Loucy (cell line): ENCODE measurements at regions not wholly inside any gene's neighbourhood (a gene's known extent, or its start where the extent isn't known, plus 50 kb on each side); places are given as distances from the start of the nearest gene placed in this dataset.
A peak's percentile ranks its signal among the peaks of the same experiment; 100 is the strongest.
"Not testable (repeated sequence)": the region's sequence is repeated elsewhere in the genome, so short reads cannot be mapped to it uniquely, and the experiment has no call there.

Source experiments
- H2AFZ ChIP-seq: fragments of 200-600 bp; sonication (generic); 2 replicates; pipeline ENCODE4 v1.6.0; 2016; ENCODE audit warnings: antibody characterized with exemption, mild to moderate bottlenecking, low read length, moderate library complexity
- H3F3A ChIP-seq: fragments of 200-600 bp; 2 replicates; pipeline ENCODE4 v1.6.0; 2016; ENCODE audit warnings: antibody characterized with exemption, low read depth, mild to moderate bottlenecking
- H3K27me3 ChIP-seq: fragments of 200-600 bp; sonication (generic); 2 replicates; pipeline ENCODE4 v1.6.1; 2014; ENCODE audit warnings: low read length, mild to moderate bottlenecking; ENCODE audit not compliant: insufficient read depth, poor library complexity, severe bottlenecking
- H3K36me3 ChIP-seq: fragments of 200-600 bp; sonication (generic); 2 replicates; pipeline ENCODE4 v1.6.1; 2016; ENCODE audit warnings: low read length; ENCODE audit not compliant: insufficient read depth
- H3K4me1 ChIP-seq: fragments of 200-600 bp; sonication (generic); 2 replicates; pipeline ENCODE4 v1.5.1; 2014; ENCODE audit warnings: low read length, mild to moderate bottlenecking; ENCODE audit not compliant: insufficient read depth, poor library complexity, severe bottlenecking
- H3K4me2 ChIP-seq: fragments of 200-600 bp; sonication (generic); 2 replicates; pipeline ENCODE4 v1.6.0; 2014; ENCODE audit warnings: antibody characterized with exemption, low read length, low read depth, mild to moderate bottlenecking; ENCODE audit not compliant: poor library complexity, severe bottlenecking
- H3K4me3 ChIP-seq: fragments of 200-600 bp; sonication (generic); 2 replicates; pipeline ENCODE4 v1.5.1; 2014; ENCODE audit warnings: low read length, mild to moderate bottlenecking, mixed read lengths; ENCODE audit not compliant: poor library complexity, severe bottlenecking
- H3K79me2 ChIP-seq: fragments of 200-600 bp; sonication (generic); 2 replicates; pipeline ENCODE4 v1.6.1; 2014; ENCODE audit warnings: low read length; ENCODE audit not compliant: insufficient read depth
- H3K9ac ChIP-seq: fragments of 200-600 bp; sonication (generic); 2 replicates; pipeline ENCODE4 v1.6.0; 2014; ENCODE audit warnings: mild to moderate bottlenecking, low read depth, low read length, moderate library complexity; ENCODE audit not compliant: poor library complexity, severe bottlenecking
- H3K9me2 ChIP-seq: fragments of 200-600 bp; sonication (generic); replicated peaks from 2 replicates; pipeline ENCODE4 v1.6.1; 2016; ENCODE audit warnings: low read depth, low read length, mixed read lengths
- H3K9me3 ChIP-seq: fragments of 200-600 bp; sonication (generic); 2 replicates; pipeline ENCODE4 v1.6.1; 2014; ENCODE audit warnings: mild to moderate bottlenecking, antibody characterized with exemption, low read length, low read depth; ENCODE audit not compliant: insufficient read depth
- H4K20me1 ChIP-seq: fragments of 200-600 bp; sonication (generic); 2 replicates; pipeline ENCODE4 v1.6.0; 2014; ENCODE audit warnings: antibody characterized with exemption, low read length, mild to moderate bottlenecking; ENCODE audit not compliant: insufficient read depth, poor library complexity, severe bottlenecking
- CTCF ChIP-seq: fragments of 200-600 bp; sonication (generic); conservative IDR thresholded peaks from 2 replicates; pipeline ENCODE4 v1.5.1; 2014; ENCODE audit warnings: mild to moderate bottlenecking, antibody characterized with exemption, low read length
- EZH2phosphoT487 ChIP-seq: fragments of 200-600 bp; IDR thresholded peaks from 2 replicates; pipeline ENCODE4 v1.6.1; 2018; ENCODE audit warnings: antibody characterized with exemption, mild to moderate bottlenecking, moderate library complexity, borderline replicate concordance

GRCh38 chr6:66508433-66508832 is 801.4 kb upstream of the EYS start:
- Histone ChIP-seq H3F3A (no peaks in the 10 kb centered on the region), H3K9me3 (no peaks in the 10 kb centered on the region), H3K4me2 (no peak overlapping the region), H3K4me3 (no peak overlapping the region), H3K4me1 (no peaks in the 10 kb centered on the region), H3K9me2 (no peaks in the 10 kb centered on the region), H2AFZ (no peak overlapping the region), H3K79me2 (no peaks in the 10 kb centered on the region), H4K20me1 (no peaks in the 10 kb centered on the region), H3K36me3 (no peaks in the 10 kb centered on the region), H3K9ac (no peak overlapping the region), H3K27me3 (no peaks in the 10 kb centered on the region)
- TF ChIP-seq CTCF (no peak), EZH2phosphoT487 (no peak)

GRCh38 chr6:66499851-66500250 is 792.8 kb upstream of the EYS start:
- H2AFZ ChIP-seq: no peak overlapping the region
- H4K20me1 ChIP-seq: no peaks in the 10 kb centered on the region
- no peak for TF ChIP-seq EZH2phosphoT487
- TF ChIP-seq CTCF: no peak

GRCh38 chr6:66496659-66497058 is 789.6 kb upstream of the EYS start:
- Histone ChIP-seq H3K9me3 (no peaks in the 10 kb centered on the region), H3K27me3 (no peaks in the 10 kb centered on the region), H2AFZ (no peak overlapping the region), H3K9ac (no peak overlapping the region), H3K4me3 (no peak overlapping the region), H3K4me1 (no peaks in the 10 kb centered on the region), H3K36me3 (no peaks in the 10 kb centered on the region), H3K79me2 (no peaks in the 10 kb centered on the region), H3K9me2 (no peaks in the 10 kb centered on the region), H3K4me2 (no peak overlapping the region), H4K20me1 (no peaks in the 10 kb centered on the region), H3F3A (no peaks in the 10 kb centered on the region)
- TF ChIP-seq EZH2phosphoT487 (no peak), CTCF (peak; percentile 49)

More at GRCh38 chr6:66499851-66500250, 792.8 kb upstream of the EYS start:
- H3K4me2 ChIP-seq: no peak overlapping the region
- H3K36me3 ChIP-seq: no peaks in the 10 kb centered on the region
- H3K79me2 ChIP-seq: no peaks in the 10 kb centered on the region
- no peaks in the 10 kb centered on the region for H3K4me1 ChIP-seq
- no peaks in the 10 kb centered on the region for H3K9me2 ChIP-seq
- no peaks in the 10 kb centered on the region for H3K27me3 ChIP-seq
- H3F3A ChIP-seq: no peaks in the 10 kb centered on the region
- H3K4me3 ChIP-seq: no peak overlapping the region
- no peaks in the 10 kb centered on the region for H3K9me3 ChIP-seq
- H3K9ac ChIP-seq: no peak overlapping the region

GRCh38 chr6:66494643-66495042 is 787.6 kb upstream of the EYS start:
- not testable (repeated sequence) for H3K4me2 ChIP-seq

More at GRCh38 chr6:66494643-66495042, 787.6 kb upstream of the EYS start:
- H3K27me3 ChIP-seq, H3K9me2 ChIP-seq, H3K4me1 ChIP-seq, H2AFZ ChIP-seq, H3K4me3 ChIP-seq, H3K9ac ChIP-seq, H3K36me3 ChIP-seq, H3K79me2 ChIP-seq, H4K20me1 ChIP-seq, H3K9me3 ChIP-seq, H3F3A ChIP-seq: not testable (repeated sequence)
